Suprapubic skin (tissue), 4 donors: ENCODE measurements at regions not wholly inside any gene's neighbourhood (a gene's known extent, or its start where the extent isn't known, plus 50 kb on each side); places are given as distances from the start of the nearest gene placed in this dataset.

Experiments used
- EP300 ChIP-seq: sonication (generic); formaldehyde crosslinking; IDR thresholded peaks from one replicate; pipeline ENCODE4 v1.6.1; 2017; ENCODE audit warnings: antibody characterized with exemption
- POLR2AphosphoS5 ChIP-seq, 3 donors: sonication (generic); formaldehyde crosslinking; IDR thresholded peaks; one replicate each; pipeline ENCODE4 v1.6.1; 2017; ENCODE audit warnings: antibody characterized with exemption in 3 of 3

DNA sequence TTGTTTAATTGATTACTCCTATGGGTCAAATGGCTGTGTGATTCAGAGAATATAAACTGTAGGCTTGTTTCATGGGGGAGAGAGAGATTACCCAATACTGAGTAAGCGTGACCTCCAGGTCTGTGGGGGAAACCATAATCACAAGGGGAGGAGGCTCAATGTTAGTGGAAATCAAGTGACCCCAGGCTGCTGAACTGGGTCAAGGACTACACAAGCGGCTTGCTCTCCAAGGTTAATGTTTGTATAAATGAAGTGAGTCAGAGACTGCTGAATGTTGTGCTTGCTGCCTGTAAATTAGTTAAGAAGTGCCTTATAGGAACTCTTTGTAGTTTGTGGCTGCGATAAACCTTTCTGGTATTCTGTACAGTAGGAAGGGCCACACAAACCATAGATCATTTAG, 479.7 kb downstream of the AACS start:
- no peak for TF ChIP-seq POLR2AphosphoS5 (IDR thresholded peaks at IDR 0.05)
- no peak for TF ChIP-seq EP300
